H1 (cell line): ENCODE measurements at regions not wholly inside any gene's neighbourhood (a gene's known extent, or its start where the extent isn't known, plus 50 kb on each side); places are given as distances from the start of the nearest gene placed in this dataset.

Experiments used
- CTCF ChIA-PET: fragments of 300-600 bp; sonication (Branson Sonifier 250); formaldehyde crosslinking; loops from one replicate; lab custom pipeline; 2021; ENCODE audit not compliant: partially characterized antibody; lab: Charles Lee
- POLR2A ChIA-PET: fragments of 300-600 bp; sonication (Branson Sonifier 250); formaldehyde crosslinking; loops from one replicate; lab custom pipeline; 2021; ENCODE audit warnings: inconsistent platforms; ENCODE audit not compliant: partially characterized antibody; lab: Charles Lee
- DNase-seq, 2 experiments: peaks; one replicate each; pipeline versions ENCODE4 v3.0.0 to v3.0.0-alpha.2; 2010 to 2022; ENCODE audit warnings: low spot score in 2 of 2, low read depth in 1 of 2, mixed read lengths in 1 of 2
- FAIRE-seq: peaks from 2 replicates; lab custom pipeline; 2011; peaks lifted over from hg19 to GRCh38; lab: Jason Lieb, UNC
- H2AFZ ChIP-seq: 2 replicates; pipeline ENCODE4 v1.8.1; 2012; ENCODE audit warnings: low read length, inconsistent platforms
- H2AK5ac ChIP-seq: 2 replicates; pipeline ENCODE4 v1.6.1; 2013; ENCODE audit warnings: low read depth, low read length
- H2BK120ac ChIP-seq: replicated peaks from 2 replicates; pipeline ENCODE3; 2013; ENCODE audit warnings: low read depth, low read length, inconsistent platforms
- H2BK12ac ChIP-seq: 2 replicates; pipeline ENCODE4 v1.6.1; 2013; ENCODE audit warnings: low read depth, low read length
- H2BK15ac ChIP-seq: 2 replicates; pipeline ENCODE4 v1.6.1; 2013; ENCODE audit warnings: low read length
- H2BK20ac ChIP-seq: 2 replicates; pipeline ENCODE4 v1.6.1; 2013; ENCODE audit warnings: low read length
- H2BK5ac ChIP-seq: 2 replicates; pipeline ENCODE4 v1.6.1; 2013; ENCODE audit warnings: low read depth, low read length
- H3K14ac ChIP-seq: 2 replicates; pipeline ENCODE4 v1.6.1; 2013; ENCODE audit warnings: inconsistent platforms; ENCODE audit not compliant: insufficient read length
- H3K18ac ChIP-seq: 2 replicates; pipeline ENCODE4 v1.6.1; 2013; ENCODE audit warnings: low read length; ENCODE audit errors: extremely low read depth
- H3K23ac ChIP-seq: 2 replicates; pipeline ENCODE4 v1.6.1; 2013; ENCODE audit warnings: inconsistent platforms; ENCODE audit not compliant: insufficient read length
- H3K23me2 ChIP-seq: 2 replicates; pipeline ENCODE4 v1.6.1; 2013; ENCODE audit warnings: low read depth, low read length
- H3K27ac ChIP-seq: 2 replicates; pipeline ENCODE4 v1.6.1; 2011; ENCODE audit warnings: low read depth, low read length, inconsistent platforms
- H3K27me3 ChIP-seq, 4 experiments: replicated peaks in 1 of 4; 1 replicate in 1 of 4; 2 replicates in 3 of 4; pipeline versions ENCODE4 v1.6.1 to v1.8.1; 2011 to 2013; ENCODE audit warnings: low read length in 3 of 4, mild to moderate bottlenecking in 3 of 4, inconsistent platforms in 2 of 4, mixed read lengths in 2 of 4, moderate library complexity in 1 of 4; ENCODE audit not compliant: control insufficient read depth in 3 of 4, insufficient read depth in 3 of 4; ENCODE audit errors: extremely low read depth in 1 of 4
- H3K36me3 ChIP-seq, 4 experiments: 2 replicates each; pipeline versions ENCODE4 v1.6.1 to v1.8.1; 2011 to 2013; ENCODE audit warnings: mild to moderate bottlenecking in 4 of 4, low read length in 3 of 4, moderate library complexity in 2 of 4, control low read depth in 1 of 4, inconsistent platforms in 1 of 4; ENCODE audit not compliant: insufficient read depth in 4 of 4, control insufficient read depth in 2 of 4
- H3K4ac ChIP-seq: replicated peaks from 2 replicates; pipeline ENCODE3; 2013; ENCODE audit warnings: low read length, low read depth, mixed read lengths, inconsistent platforms; ENCODE audit not compliant: insufficient read length
- H3K4me1 ChIP-seq, 4 experiments: replicated peaks in 1 of 4; 1 replicate in 1 of 4; 2 replicates in 3 of 4; pipeline versions ENCODE4 v1.6.1 to v1.8.1; 2011 to 2013; ENCODE audit warnings: low read length in 3 of 4, inconsistent platforms in 2 of 4, mixed read lengths in 1 of 4; ENCODE audit not compliant: insufficient read depth in 4 of 4, control insufficient read depth in 3 of 4
- H3K4me2 ChIP-seq, 2 experiments: 2 replicates each; pipeline versions ENCODE4 v1.6.1 to v1.8.1; 2011 to 2013; ENCODE audit warnings: low read depth in 2 of 2, low read length in 2 of 2, control low read depth in 1 of 2, inconsistent platforms in 1 of 2, mild to moderate bottlenecking in 1 of 2; ENCODE audit not compliant: insufficient read depth in 1 of 2
- H3K4me3 ChIP-seq, 4 experiments: fragments of 200-600, 300-600 bp in 1 of 4; sonication (generic), shearing (Covaris generic), sonication (Bioruptor Twin) in 1 of 4; 2 replicates each; pipeline versions ENCODE4 v1.5.1 to v1.8.1; 2011 to 2016; ENCODE audit warnings: low read length in 4 of 4, low read depth in 3 of 4, control low read depth in 2 of 4, inconsistent platforms in 2 of 4, mild to moderate bottlenecking in 2 of 4, mixed read lengths in 1 of 4, moderate library complexity in 1 of 4; ENCODE audit not compliant: insufficient read depth in 2 of 4; ENCODE audit errors: extremely low read depth in 1 of 4
- H3K56ac ChIP-seq: replicated peaks from 2 replicates; pipeline ENCODE3; 2013; ENCODE audit warnings: low read depth, mild to moderate bottlenecking, mixed read lengths, low read length, inconsistent platforms; ENCODE audit not compliant: insufficient read length
- H3K79me1 ChIP-seq: 2 replicates; pipeline ENCODE4 v1.6.1; 2013; ENCODE audit warnings: low read depth, low read length, control low read depth
- H3K79me2 ChIP-seq, 2 experiments: 2 replicates each; pipeline versions ENCODE4 v1.6.1 to v1.8.1; 2012 to 2013; ENCODE audit warnings: low read length in 2 of 2, mild to moderate bottlenecking in 2 of 2, inconsistent platforms in 1 of 2; ENCODE audit not compliant: insufficient read depth in 2 of 2, control insufficient read depth in 1 of 2
- H3K9ac ChIP-seq, 4 experiments: replicated peaks in 1 of 4; 1 replicate in 1 of 4; 2 replicates in 3 of 4; pipeline versions ENCODE4 v1.6.1 to v1.8.1; 2011 to 2013; ENCODE audit warnings: low read depth in 3 of 4, low read length in 3 of 4, control low read depth in 2 of 4, mild to moderate bottlenecking in 2 of 4, moderate library complexity in 2 of 4, inconsistent platforms in 1 of 4; ENCODE audit errors: extremely low read depth in 1 of 4
- H3K9me3 ChIP-seq, 2 experiments: 2 replicates each; pipeline versions ENCODE4 v1.6.1 to v1.8.1; 2012 to 2013; ENCODE audit warnings: mild to moderate bottlenecking in 2 of 2, moderate library complexity in 2 of 2, control low read depth in 1 of 2, inconsistent platforms in 1 of 2, low read depth in 1 of 2, low read length in 1 of 2, mixed read lengths in 1 of 2; ENCODE audit not compliant: insufficient read depth in 2 of 2
- H4K20me1 ChIP-seq, 2 experiments: replicated peaks in 1 of 2; 2 replicates each; pipeline versions ENCODE3 to v1.8.1; 2011 to 2013; ENCODE audit warnings: inconsistent platforms in 2 of 2, low read length in 2 of 2, mild to moderate bottlenecking in 1 of 2; ENCODE audit not compliant: insufficient read depth in 2 of 2, control insufficient read depth in 1 of 2
- H4K5ac ChIP-seq: 2 replicates; pipeline ENCODE4 v1.6.1; 2013; ENCODE audit warnings: low read length, low read depth, mixed read lengths, inconsistent platforms; ENCODE audit not compliant: insufficient read length
- H4K8ac ChIP-seq: 2 replicates; pipeline ENCODE4 v1.8.0; 2013; ENCODE audit warnings: mild to moderate bottlenecking, moderate library complexity, low read length, inconsistent platforms; ENCODE audit not compliant: insufficient read depth; ENCODE audit errors: extremely low read depth
- H4K91ac ChIP-seq: replicated peaks from 2 replicates; pipeline ENCODE3; 2013; ENCODE audit warnings: low read length, mixed read lengths, inconsistent platforms; ENCODE audit not compliant: insufficient read length
- BCL11A ChIP-seq, 2 experiments: IDR thresholded peaks; one replicate each; pipeline ENCODE4 v1.6.1; 2011; ENCODE audit warnings: low read depth in 2 of 2, low read length in 2 of 2, mild to moderate bottlenecking in 2 of 2
- HDAC2 ChIP-seq, 2 experiments: fragments of 300-600 bp in 1 of 2; sonication (generic) in 1 of 2; IDR thresholded peaks; 2 replicates each; pipeline ENCODE4 v1.6.1; 2011 to 2012; ENCODE audit warnings: low read depth in 2 of 2, low read length in 2 of 2, mild to moderate bottlenecking in 2 of 2, moderate library complexity in 2 of 2, borderline replicate concordance in 1 of 2, inconsistent platforms in 1 of 2
- MAFK ChIP-seq: IDR thresholded peaks from 2 replicates; pipeline ENCODE4 v1.6.1; 2012; ENCODE audit warnings: low read depth, mild to moderate bottlenecking, improper control_type of control experiment, low read length
- SIX5 ChIP-seq: IDR thresholded peaks from 2 replicates; pipeline ENCODE4 v1.6.1; 2011; ENCODE audit warnings: mild to moderate bottlenecking, low read depth, low read length
- TAF1 ChIP-seq: IDR thresholded peaks from 2 replicates; pipeline ENCODE4 v1.6.1; 2011; ENCODE audit warnings: mild to moderate bottlenecking, low read depth, low read length
- WGBS, 2 experiments: shearing (Covaris generic) in 1 of 2; methylation state at CpG; one replicate each; pipeline versions ENCODE4 v1.1.6 to v1.1.7; 2013 to 2015; ENCODE audit warnings: low lambda C conversion rate in 2 of 2, mixed read lengths in 2 of 2, inconsistent platforms in 1 of 2, low coverage in 1 of 2, missing lambda C conversion rate in 1 of 2; ENCODE audit not compliant: insufficient replicate concordance in 2 of 2, insufficient coverage in 1 of 2, insufficient read length in 1 of 2; ENCODE audit errors: extremely low coverage in 1 of 2, missing lambda C conversion rate in 1 of 2; 5-methylcytosine and 5-hydroxymethylcytosine counted together

GRCh38 chr15:62455441-62455921 is 290.4 kb upstream of the C2CD4B start:
- no peaks in the 10 kb centered on the region; the same call in 1 of the 2 replicates for H3K23me2 ChIP-seq
- ChIA-PET CTCF (interaction anchor here (1.5 kb wide), 1 partner anchor 23 kb away, joined by 4 read pairs; no protein-coding TSS in a partner anchor), POLR2A (interaction anchor here (1.4 kb wide), 1 partner anchor 15 kb away, joined by 3 read pairs; no protein-coding TSS in a partner anchor)
- H3K9ac ChIP-seq, result no peak overlapping the region
- H3K79me1 ChIP-seq, result peaks cover 2% of the 10 kb centered on the region
- H3K23ac ChIP-seq, result no peak overlapping the region
- H3K14ac ChIP-seq, result no peak overlapping the region
- no peak overlapping the region for H3K27ac ChIP-seq
- no peak overlapping the region for H2AFZ ChIP-seq
- H4K5ac ChIP-seq, result no peak overlapping the region
- H3K4me1 ChIP-seq, result peaks cover 5 to 21% (median 14%) of the 10 kb centered on the region in 4 experiments
- WGBS, 2 experiments, result 86% methylated on average over 11 of the region's 12 CpGs; no CpG with 5 or more reads in 1 of the 2 experiments
- H2BK15ac ChIP-seq, result no peak overlapping the region
- no peaks in the 10 kb centered on the region; a peak in 2 of 7 replicates for H3K27me3 ChIP-seq
- no peak overlapping the region for H4K8ac ChIP-seq
- no peaks in the 10 kb centered on the region for H3K9me3 ChIP-seq
- FAIRE-seq (no peak), DNase-seq (no peak)
- no peak overlapping the region for H2BK12ac ChIP-seq
- H3K4me2 ChIP-seq, result no peak overlapping the region
- H4K20me1 ChIP-seq, result no peaks in the 10 kb centered on the region
- no peak overlapping the region for H3K56ac ChIP-seq
- H3K18ac ChIP-seq, result no peak overlapping the region
- no peaks in the 10 kb centered on the region for H3K36me3 ChIP-seq
- H3K4ac ChIP-seq, result no peak overlapping the region
- H3K4me3 ChIP-seq, result no peak overlapping the region
- H2AK5ac ChIP-seq, result no peak overlapping the region
- no peak overlapping the region for H2BK5ac ChIP-seq
- no peak overlapping the region for H2BK20ac ChIP-seq
- no peak overlapping the region for H4K91ac ChIP-seq
- no peaks in the 10 kb centered on the region for H3K79me2 ChIP-seq
- TF ChIP-seq TAF1 (no peak), HDAC2 (IDR thresholded peaks at IDR 0.05; ENCODE audit: borderline replicate concordance in 1 of 2, low read depth in 2 of 2, low read length in 2 of 2) (no peak), SIX5 (no peak), MAFK (no peak), BCL11A (IDR thresholded peaks at IDR 0.05; ENCODE audit: low read depth in 2 of 2, low read length in 2 of 2) (no peak)
- no peak overlapping the region for H2BK120ac ChIP-seq
